Left ventricle myocardium inferior (tissue), 1 donor: ENCODE measurements at regions not wholly inside any gene's neighbourhood (a gene's known extent, or its start where the extent isn't known, plus 50 kb on each side); places are given as distances from the start of the nearest gene placed in this dataset.
"Not testable (repeated sequence)": the region's sequence is repeated elsewhere in the genome, so short reads cannot be mapped to it uniquely, and the experiment has no call there.

Source experiments
- DNase-seq: peaks from one replicate; pipeline ENCODE4 v3.0.0-alpha.2; 2020
- H3K27ac ChIP-seq: fragments of 200-600 bp; replicated peaks from 2 replicates; pipeline ENCODE4 v1.8.0; 2021
- H3K27me3 ChIP-seq: fragments of 200-600 bp; 2 replicates; pipeline ENCODE4 v1.8.0; 2021; ENCODE audit warnings: low read depth
- H3K36me3 ChIP-seq: fragments of 200-600 bp; 2 replicates; pipeline ENCODE4 v1.8.0; 2021
- H3K4me1 ChIP-seq: fragments of 200-600 bp; 2 replicates; pipeline ENCODE4 v1.8.0; 2021
- H3K4me3 ChIP-seq: fragments of 200-600 bp; 2 replicates; pipeline ENCODE4 v1.8.0; 2021; ENCODE audit warnings: mild to moderate bottlenecking, moderate library complexity
- H3K9me3 ChIP-seq: fragments of 200-600 bp; replicated peaks from 2 replicates; pipeline ENCODE4 v1.8.0; 2021
- intact Hi-C: fragments of 100-400 bp; cut with micrococcal nuclease; formaldehyde crosslinking; loops from one replicate; pipeline ENCODE4 v1.11.0; 2022
- TF ChIP-seq, protein P1 (sequence below): fragments of 200-600 bp; IDR thresholded peaks from 2 replicates; pipeline ENCODE4 v1.8.0; 2021; ENCODE audit warnings: antibody characterized with exemption, mild to moderate bottlenecking, borderline replicate concordance
- donor health status: DM: no; HTN: yes; CAD: no; lungs with severe emphysema.

DNA sequence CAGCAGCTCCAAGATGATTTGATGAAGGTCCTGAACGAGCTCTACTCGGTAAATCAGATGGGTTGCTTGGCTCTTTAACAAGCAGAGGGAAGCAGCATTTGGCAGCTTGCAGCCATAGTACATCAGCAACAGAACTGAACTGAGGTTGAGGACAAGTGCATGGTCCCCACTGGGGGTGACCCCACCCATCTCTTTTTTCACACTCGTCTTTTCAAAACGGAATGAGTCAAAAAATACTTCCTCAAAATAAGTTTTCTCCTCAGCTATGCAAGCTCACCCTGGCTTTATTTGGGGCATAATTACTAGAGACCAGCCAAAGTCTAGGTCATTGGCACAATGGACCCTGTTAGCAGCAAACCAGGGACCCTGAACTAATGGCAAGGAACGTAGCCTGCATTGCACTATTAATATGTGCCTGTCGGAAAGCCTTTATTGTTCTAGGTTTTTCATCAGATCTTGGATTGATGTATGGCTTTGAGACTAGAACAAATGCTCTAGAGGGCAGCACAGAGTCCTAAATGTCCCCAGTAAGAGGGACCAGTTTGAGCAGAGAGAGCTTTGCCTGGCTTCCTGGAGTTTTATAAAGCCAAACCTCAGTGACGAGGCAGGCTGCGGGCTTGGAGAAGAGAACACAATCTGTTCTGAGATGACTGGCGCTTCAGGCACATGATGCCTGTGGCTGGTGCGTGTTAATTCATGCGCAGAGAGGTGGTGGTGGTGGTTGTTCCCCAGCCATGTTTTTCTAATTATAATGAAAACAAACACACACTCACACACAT is 86.1 kb upstream of the IKBKE start:
- H3K4me3 ChIP-seq, H3K27ac ChIP-seq, H3K4me1 ChIP-seq, H3K27me3 ChIP-seq, H3K36me3 ChIP-seq, intact Hi-C loops, H3K9me3 ChIP-seq, DNase-seq: not testable (repeated sequence)
- TF ChIP-seq, protein P1, sequence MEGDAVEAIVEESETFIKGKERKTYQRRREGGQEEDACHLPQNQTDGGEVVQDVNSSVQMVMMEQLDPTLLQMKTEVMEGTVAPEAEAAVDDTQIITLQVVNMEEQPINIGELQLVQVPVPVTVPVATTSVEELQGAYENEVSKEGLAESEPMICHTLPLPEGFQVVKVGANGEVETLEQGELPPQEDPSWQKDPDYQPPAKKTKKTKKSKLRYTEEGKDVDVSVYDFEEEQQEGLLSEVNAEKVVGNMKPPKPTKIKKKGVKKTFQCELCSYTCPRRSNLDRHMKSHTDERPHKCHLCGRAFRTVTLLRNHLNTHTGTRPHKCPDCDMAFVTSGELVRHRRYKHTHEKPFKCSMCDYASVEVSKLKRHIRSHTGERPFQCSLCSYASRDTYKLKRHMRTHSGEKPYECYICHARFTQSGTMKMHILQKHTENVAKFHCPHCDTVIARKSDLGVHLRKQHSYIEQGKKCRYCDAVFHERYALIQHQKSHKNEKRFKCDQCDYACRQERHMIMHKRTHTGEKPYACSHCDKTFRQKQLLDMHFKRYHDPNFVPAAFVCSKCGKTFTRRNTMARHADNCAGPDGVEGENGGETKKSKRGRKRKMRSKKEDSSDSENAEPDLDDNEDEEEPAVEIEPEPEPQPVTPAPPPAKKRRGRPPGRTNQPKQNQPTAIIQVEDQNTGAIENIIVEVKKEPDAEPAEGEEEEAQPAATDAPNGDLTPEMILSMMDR, result peak; percentile 54

DNA sequence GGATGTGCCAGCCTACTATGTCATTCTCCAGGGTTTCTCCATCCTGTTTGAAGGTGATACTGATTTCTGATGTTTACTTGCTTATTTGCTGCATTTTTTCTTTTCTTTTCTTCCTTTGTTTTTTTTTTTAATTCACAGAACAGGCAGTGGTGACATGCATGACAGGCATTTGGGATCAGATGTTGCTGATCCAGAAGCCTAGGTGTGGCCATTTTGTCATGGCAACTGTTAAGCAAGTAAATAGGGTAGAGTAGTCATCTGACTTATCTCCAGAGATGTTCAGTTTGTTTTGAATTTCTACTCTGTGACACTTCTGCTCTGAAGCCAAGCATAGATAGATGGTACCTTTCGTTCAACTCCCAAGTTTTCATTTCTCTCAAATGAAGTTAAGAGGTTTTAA is 85.4 kb upstream of the IKBKE start:
- H3K4me1 ChIP-seq, H3K27me3 ChIP-seq: not testable (repeated sequence)

DNA sequence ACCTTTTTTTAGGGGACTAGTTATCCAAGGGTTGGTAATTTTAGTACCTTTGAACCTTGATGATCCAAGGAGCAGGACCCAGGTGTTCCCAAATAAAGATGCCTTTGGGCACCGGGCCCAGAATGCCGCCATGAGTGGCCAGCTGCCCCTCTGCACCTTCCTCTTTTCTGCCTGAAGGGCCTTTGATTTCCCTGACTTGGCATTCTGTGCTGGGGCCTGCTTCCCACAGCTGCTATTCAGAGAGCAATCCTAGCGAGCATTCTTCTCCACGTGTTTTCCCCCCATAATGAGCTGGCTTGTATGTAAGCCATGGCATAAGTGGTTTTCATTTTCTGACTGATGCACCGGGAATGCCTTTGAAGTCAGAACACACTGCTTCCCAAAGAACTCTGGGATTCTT is 82.6 kb upstream of the IKBKE start:
- H3K9me3 ChIP-seq, H3K4me1 ChIP-seq, intact Hi-C loops, H3K4me3 ChIP-seq, H3K36me3 ChIP-seq, H3K27ac ChIP-seq, DNase-seq, H3K27me3 ChIP-seq: not testable (repeated sequence)

More for the DNA sequence above, 85.4 kb upstream of the IKBKE start:
- H3K9me3 ChIP-seq, H3K36me3 ChIP-seq, intact Hi-C loops, DNase-seq, H3K4me3 ChIP-seq, H3K27ac ChIP-seq: not testable (repeated sequence)

DNA sequence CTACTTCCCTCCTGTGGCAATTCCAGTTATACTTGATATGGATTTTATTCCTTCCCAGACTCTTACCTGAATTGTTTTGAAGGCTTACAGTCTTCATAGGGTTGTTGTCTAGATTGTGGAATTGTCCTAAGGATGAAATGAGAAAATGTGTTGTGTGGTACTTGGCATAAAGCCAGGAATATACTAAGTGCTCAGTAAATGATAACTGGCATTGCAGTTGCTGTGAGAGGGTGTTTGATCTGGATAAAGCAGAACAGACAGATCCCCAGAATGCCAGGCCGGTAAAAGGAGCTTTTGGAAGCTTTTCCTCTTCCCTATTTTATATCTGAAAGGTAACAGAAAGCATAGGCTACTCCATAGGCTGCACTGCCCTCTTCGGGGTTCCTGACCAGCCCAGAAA is 78.4 kb upstream of the IKBKE start:
- DNase-seq, H3K4me1 ChIP-seq, H3K27me3 ChIP-seq, H3K9me3 ChIP-seq, H3K27ac ChIP-seq, intact Hi-C loops, H3K36me3 ChIP-seq, H3K4me3 ChIP-seq: not testable (repeated sequence)

DNA sequence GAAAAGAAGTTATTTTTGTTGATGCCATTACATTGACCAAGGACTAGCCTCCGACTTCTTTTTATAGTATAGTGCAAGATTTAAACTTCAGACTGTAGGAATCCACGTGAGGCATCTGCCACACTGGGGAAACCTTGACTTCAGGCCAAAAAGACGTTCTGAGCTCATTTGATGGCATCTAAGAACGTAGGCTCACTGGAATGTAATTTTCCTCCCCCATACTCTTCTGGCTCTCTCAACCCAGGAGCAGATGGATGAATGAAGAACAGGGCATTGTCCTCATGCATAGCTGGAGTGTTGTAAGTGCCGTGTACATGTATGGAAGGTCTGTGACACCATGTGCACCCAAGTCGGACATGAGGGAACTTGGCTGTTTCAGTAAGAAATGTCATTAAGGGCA is 72.8 kb upstream of the IKBKE start:
- H3K27me3 ChIP-seq, H3K4me3 ChIP-seq, DNase-seq, H3K27ac ChIP-seq, H3K9me3 ChIP-seq, intact Hi-C loops, H3K36me3 ChIP-seq, H3K4me1 ChIP-seq: not testable (repeated sequence)

DNA sequence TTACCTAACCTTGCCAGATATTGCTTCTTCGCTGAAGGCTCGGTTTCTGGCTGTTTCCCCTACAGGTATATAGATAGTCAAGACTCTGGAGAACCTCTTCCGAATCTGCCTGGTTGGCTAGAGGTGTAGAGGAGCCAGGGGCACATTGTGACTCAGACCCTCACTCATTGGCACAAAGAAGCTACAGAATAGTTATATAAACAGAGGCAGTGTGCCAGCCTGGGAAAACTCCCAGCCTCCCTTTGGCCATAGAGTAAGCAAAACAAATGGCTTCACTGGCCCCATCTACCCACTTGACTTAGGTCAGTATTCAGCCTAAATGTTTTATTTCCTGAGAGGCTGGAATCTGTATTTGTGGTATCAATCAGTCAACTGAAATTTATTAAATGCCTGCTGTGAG is 72.0 kb upstream of the IKBKE start:
- H3K4me3 ChIP-seq, H3K27ac ChIP-seq, H3K27me3 ChIP-seq, H3K4me1 ChIP-seq, H3K36me3 ChIP-seq, H3K9me3 ChIP-seq, DNase-seq, intact Hi-C loops: not testable (repeated sequence)

DNA sequence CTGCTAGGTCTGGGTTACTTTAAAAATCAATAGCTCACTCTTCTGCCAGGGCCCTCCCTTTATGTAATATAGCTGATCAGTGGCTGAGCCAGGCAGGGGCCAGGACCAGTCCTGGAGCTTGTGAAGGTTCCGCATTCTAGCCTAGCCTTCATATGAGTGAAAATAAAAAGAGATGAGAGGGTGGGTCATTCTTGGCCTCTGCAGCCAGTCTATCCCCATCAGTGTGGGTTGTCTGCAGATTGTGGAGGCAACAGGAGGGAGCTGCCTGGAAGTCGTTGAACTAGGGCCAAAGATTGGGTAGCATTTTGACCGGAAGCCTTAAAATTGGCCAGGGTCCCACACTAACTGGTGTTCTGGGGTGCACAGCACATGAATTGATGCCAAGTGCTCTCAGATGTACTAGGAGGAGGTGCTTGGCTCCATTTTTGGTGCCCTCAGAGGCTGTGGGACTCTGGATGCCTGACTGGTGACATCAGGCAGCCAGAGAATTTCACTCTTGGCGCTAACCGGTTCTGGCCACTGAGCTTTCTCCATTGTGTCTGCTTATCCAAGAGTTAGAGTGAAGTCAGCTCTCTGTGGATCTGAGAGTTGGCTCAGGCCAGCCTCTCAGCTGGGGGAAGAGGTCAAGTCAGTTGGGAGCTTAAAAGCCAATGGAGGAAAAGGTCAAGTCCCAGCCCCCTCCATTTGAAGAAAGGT is 66.5 kb upstream of the IKBKE start:
- H3K27ac ChIP-seq, result peak overlapping the region; percentile 61

DNA sequence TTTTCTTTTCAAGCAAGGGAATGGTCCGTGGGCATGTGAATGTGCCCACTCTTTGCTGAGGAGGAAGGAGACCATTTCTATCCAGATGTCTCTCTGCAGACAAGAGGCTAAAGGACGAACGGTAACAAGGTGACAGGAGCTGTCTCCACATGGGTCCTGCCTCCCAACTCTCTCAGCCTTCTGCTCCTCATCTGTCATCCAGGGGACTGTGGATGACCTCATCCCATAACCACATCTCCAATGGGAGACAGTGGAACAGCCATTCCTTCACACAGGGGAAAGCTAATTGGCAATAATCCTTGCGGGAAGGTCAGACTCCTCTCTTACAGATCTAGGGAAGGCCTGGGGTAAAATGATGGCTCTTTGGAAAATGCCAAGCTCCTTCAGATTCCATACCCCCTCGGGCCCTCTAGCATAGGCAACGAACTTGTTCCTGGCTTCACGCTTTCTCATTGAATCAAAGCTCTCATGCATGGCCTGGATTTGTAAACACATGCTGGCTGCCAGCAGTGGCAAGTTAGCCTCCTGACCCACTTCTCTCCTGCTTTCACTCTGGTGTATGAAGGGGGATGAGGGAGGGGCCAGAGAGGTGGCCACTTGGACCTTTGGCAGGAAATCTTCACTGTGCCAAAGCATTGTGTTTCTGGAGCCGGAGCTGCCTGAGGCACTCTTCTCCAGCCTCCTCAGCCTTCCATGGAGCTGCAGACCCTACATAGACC is 65.8 kb upstream of the IKBKE start:
- H3K4me3 ChIP-seq, H3K27me3 ChIP-seq, intact Hi-C loops, H3K36me3 ChIP-seq, H3K9me3 ChIP-seq, DNase-seq, H3K4me1 ChIP-seq: not testable (repeated sequence)
- H3K27ac ChIP-seq, result peak overlapping the region; percentile 61

More for the DNA sequence above, 66.5 kb upstream of the IKBKE start:
- DNase-seq, H3K9me3 ChIP-seq, H3K36me3 ChIP-seq, intact Hi-C loops, H3K4me1 ChIP-seq, H3K27me3 ChIP-seq, H3K4me3 ChIP-seq: not testable (repeated sequence)

DNA sequence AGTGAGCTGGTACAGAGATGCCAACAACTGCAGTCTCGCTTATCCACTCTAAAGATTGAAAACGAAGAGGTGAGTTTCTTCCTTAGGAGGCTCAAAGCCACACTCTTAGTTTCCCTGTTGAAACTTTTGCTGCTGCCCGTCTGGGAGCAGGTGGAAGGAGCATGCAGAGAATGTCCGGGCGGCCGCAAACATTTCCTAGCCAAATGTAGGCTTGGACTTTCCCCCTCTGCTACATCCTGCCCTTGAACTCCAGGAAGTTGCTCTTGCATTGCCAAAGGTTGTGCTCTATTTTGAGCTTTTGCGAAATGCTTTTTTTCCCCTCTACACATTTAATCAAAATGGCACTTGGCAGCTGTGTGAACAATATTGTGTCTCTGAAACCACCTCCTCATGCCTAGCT is 65.0 kb upstream of the IKBKE start:
- DNase-seq, H3K27ac ChIP-seq, H3K27me3 ChIP-seq, H3K9me3 ChIP-seq, intact Hi-C loops, H3K4me1 ChIP-seq, H3K36me3 ChIP-seq, H3K4me3 ChIP-seq: not testable (repeated sequence)

DNA sequence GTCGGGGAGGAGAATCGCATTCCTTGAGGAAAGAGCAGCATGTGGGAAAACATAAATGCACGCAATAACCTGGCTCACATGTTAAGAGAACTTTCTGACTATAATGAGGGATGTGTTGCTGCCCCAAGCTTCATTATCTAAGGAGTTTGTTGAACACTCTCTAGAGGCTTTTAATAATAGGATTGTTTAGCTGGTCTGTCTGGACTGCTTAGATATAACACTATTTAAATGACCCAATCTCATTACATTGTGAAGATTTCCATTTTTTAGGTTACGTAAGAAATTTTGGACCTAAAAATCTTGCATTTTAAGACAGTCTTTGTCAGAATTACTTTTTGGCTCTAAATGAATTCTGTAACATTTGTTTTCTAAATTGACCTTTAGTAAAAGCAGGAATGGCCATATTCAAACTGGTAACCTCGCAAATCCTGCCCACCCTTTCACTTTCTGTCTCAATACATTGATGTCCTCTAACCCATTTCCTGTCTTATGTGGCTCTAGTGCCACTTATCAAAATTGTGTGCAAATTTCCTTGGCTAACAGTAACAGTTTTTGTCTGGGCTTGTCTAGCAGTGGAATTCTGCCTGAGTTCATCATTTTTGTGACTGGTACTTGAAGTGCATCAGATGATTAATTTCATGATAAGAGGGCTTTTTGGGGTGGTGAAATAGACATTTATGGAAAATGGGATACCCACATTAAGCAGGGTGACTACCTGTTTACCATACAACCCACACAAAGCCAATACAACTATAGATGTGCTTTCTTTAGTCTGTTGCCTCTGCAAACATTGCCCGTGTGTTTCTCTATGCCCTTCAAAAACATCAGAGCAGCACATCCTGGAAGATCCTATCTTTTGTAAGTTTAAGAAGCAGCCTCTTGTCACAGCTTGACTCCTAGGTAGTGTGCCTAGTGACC is 61.6 kb upstream of the IKBKE start:
- H3K27ac ChIP-seq, H3K27me3 ChIP-seq, H3K9me3 ChIP-seq, H3K36me3 ChIP-seq, intact Hi-C loops, DNase-seq, H3K4me3 ChIP-seq: not testable (repeated sequence)
- peaks cover 15% of the 10 kb centered on the region for H3K4me1 ChIP-seq
